Hepatocyte (in vitro differentiated cells): ENCODE measurements at regions not wholly inside any gene's neighbourhood (a gene's known extent, or its start where the extent isn't known, plus 50 kb on each side); places are given as distances from the start of the nearest gene placed in this dataset.

Experiments used
- CTCF ChIP-seq: fragments of 200-600 bp; sonication (generic); IDR thresholded peaks from 2 replicates; pipeline ENCODE4 v1.5.1; 2016; ENCODE audit warnings: antibody characterized with exemption, mild to moderate bottlenecking; ENCODE audit not compliant: poor library complexity
- EZH2 ChIP-seq: fragments of 200-600 bp; sonication (generic); IDR thresholded peaks from 2 replicates; pipeline ENCODE4 v1.6.1; 2016; ENCODE audit warnings: antibody characterized with exemption, mild to moderate bottlenecking, borderline replicate concordance

- TF ChIP-seq CTCF (no peak), EZH2 (no peak)
These were observed 109.0 kb upstream of the TBL1XR1 start for GRCh38 chr3:177306252-177306651.
